ENCODE measurements at regions not wholly inside any gene's neighbourhood (a gene's known extent, or its start where the extent isn't known, plus 50 kb on each side); places are given as distances from the start of the nearest gene placed in this dataset.
A peak's percentile ranks its signal among the peaks of the same experiment; 100 is the strongest.
"Not testable (repeated sequence)": the region's sequence is repeated elsewhere in the genome, so short reads cannot be mapped to it uniquely, and the experiment has no call there.

GRCh38 chr3:43236008-43236407, 50.3 kb upstream of the SNRK start:
- DNase-seq, result no peak

DNA sequence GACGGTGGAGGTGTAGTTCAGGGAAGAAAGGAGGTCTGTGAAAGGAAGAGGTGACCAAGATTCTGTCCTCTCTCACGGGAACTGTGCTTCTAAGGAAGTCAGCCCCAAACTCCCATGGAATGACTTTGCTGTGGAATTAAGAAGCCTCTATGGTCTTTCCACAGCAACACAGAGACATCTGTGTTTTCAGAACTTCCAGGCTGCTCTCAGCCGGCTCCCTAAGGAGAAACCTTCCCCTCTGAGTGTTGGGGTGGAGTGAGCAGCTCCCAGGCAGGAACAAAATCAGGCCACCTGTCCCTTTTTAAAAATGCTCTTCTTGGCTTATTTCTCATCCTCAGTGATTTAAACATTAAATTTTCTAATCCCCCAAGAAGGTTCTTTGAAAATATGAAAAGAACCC, 53.3 kb upstream of the SNRK start:
- DNase-seq, result no peak

DNA sequence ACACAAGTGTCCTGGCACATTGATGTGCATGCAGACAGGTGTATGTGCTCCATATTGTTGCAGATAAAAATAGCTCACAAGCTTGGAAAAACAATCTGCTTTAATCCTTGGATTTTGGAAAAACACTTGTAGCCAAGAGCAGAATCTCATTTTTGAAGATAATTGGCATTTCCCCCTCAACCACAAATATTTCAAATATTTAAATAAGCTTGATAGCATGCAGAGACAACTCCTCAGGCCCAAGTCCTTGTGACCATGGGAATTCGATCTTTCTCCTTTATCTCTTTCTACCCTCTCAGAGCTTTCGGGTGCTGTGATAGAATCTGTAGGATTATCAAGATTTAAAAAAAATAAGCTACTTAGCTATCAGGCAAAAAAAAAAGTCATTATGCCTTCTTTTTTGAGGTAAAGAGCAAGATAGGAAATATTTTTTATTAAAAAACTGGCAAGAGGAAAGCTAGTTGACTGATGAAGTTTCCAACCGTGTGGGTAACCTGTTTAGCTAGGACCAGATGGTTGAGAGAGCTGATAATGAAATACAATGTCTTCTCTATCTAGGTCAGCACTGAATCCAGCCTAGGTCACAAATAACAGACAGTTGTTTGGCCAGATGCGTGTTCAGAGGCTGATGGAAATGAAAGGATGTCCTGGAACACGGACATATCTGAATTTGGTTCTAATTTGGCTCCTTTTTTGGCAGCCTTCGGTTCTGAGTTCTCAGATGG, 54.9 kb upstream of the SNRK start:
- DNase-seq, result no peak

DNA sequence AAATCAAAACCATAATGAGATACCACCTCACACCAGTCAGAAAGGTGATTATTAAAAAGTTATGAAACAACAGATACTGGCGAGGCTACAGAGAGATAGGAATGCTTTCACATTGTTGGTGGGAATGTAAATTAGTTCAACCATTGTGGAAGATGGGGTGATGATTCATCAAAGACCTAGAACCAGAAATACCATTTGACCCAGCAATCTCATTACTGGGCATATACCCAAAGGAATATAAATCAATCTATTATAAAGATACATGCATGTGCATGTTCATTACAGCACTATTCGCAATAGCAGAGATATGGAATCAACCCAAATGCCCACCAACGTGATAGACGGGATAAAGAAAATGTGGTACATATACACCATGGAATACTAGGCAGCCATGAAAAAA, 56.5 kb upstream of the SNRK start:
- DNase-seq, result not testable (repeated sequence)

- not testable (repeated sequence) for DNase-seq
Measured at GRCh38 chr3:43227685-43228084, 58.7 kb upstream of the SNRK start.

DNA sequence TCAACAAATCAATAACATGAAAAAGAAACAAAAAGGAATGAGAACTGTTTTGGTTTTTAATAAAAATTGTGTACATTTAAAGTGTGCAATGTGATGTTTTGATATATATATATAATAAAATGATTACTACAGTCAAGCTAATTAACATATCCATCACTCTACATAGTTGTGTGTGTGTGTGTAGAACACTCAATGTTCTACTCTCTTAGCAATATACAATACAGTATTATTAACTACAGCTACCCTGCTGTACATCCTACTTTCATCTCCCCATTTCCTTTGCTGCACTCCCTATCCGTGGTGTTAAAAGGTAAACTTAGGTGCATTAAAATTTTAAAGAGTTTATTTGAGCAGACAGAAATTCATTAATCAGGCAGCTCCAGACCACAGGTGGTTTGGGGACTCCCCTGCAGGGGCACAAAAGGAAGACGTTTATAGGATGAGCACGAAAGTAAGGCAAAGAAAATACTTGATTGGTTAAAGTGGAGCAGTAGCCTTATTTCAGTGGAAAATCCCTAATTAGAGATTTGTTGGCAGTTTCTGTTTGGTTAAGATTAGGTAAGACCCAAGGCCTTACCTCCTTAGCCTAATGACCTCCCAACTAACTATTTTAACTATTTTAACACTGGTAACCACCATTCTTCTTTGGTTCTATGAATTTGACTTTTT, 61.8 kb upstream of the SNRK start:
- DNase-seq, result peak; percentile 48

- peak; percentile 38 for DNase-seq
Measured at GRCh38 chr3:43223670-43224364, 62.5 kb upstream of the SNRK start.

DNA sequence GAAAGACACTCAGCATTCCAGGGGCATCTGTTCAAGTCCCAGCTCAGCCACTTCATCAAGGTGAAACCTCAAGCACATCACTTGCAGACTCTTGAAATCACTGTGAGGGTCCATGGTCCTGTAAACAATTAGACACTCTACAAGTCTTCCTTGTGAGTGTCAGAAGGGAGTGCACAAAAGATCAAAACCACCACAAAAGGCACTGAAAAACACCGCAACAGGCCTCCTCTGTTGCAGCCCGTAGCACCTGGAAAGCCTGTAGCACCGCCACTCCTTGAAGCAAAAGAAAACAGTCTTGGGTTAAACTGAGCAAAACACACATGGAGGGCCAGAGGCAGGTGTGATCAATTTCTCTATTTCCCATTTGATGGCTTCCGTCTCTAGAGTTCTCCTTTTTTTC, 63.8 kb upstream of the SNRK start:
- DNase-seq, result peak; percentile 31

- no peak for DNase-seq
Measured at GRCh38 chr3:43221076-43221475, 65.3 kb upstream of the SNRK start.

GRCh38 chr3:43219616-43220015, 66.7 kb upstream of the SNRK start:
- DNase-seq, result no peak

- no peak for DNase-seq
Measured at GRCh38 chr3:43218921-43219320, 67.4 kb upstream of the SNRK start.

DNA sequence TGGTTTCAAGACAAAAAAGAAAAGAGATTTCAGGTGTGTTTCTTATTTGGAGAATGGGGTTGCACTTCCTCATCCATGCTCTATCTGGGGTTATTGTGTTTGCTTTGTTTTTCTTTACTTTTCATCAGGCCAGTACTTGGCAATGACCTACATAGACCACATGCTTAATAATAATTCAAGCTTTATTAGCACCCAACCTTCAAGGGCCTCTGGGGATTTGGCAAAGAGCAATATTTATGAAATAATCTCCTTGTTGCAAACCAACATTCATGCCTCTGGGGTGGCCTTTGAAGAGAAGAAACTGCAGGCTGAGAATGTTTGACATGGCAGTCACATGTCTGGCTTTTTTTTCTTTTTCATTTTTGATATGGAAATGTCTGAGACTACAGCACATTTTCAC, 68.2 kb upstream of the SNRK start:
- no peak for DNase-seq

GRCh38 chr3:43217633-43218032, 68.7 kb upstream of the SNRK start:
- DNase-seq, result no peak

DNA sequence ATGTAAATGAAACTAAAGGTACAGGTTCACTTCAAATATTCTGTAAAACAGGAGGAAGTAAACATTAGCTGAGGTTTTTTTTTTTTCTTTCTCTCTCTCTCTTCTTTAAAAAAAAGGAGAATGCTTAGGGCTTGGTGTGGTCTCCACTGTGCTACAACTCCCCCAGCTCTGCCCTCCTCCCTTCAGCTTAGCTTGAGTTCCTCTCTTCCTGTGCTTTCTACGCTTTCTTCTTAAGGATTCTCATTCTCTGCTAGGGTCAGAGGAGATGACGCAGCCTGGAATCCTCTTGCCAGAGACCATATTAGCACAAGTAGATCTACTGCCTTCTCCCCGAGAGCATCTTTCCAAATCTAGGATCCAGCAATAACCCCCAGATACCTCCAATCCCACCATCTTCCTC, 69.1 kb upstream of the SNRK start:
- no peak for DNase-seq

DNA sequence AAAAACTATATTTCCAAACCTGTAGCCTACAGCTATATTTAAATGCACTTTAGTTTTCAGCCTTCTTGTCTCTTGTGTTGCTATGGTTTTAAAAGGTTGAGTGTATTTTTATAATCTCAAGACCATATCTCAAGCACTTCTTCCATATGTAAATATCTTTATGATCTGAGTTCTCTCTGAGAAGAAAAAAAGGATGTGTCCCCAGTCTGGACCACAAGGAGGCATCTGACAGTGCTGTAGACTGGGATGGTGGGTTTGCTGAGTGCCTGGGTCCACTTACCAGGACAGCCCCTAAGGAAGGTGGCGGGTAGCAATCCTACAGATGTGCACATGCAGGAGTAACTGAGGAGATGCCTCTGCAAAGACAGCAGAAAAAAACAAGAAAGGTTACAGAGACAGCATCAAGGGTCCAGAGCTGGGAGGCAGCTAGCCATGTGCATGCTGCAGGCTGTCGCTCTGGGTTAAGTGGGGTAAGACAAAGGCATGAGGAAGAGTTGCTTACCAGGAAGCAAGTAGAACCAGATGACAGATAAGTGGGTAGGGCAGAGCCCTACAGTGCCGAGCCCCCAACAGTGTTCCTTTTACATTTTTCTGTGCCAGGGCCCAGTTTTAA, 70.6 kb upstream of the SNRK start:
- DNase-seq, result no peak

- DNase-seq, result no peak
Measured at GRCh38 chr3:43215138-43215537, 71.2 kb upstream of the SNRK start.

GRCh38 chr3:43214616-43215015, 71.7 kb upstream of the SNRK start:
- no peak for DNase-seq

DNA sequence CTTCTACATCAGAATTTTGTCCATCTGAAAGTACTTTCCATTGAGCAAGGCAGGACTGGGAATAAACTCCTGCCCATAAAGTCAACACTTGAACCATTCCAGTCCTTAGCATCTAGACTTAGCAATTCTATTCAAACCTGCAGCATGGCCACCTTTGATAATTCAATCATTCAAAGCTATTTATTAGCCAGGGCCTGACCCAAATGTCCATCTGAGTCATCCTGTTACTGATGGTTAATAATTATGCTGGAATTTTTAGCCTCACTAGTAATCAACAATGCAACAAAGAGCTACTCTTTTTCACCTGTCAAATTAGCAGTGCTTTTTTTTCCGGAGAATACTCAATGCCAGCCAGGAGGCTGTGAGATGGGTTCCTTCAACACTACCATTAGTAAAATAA, 72.7 kb upstream of the SNRK start:
- DNase-seq, result no peak

DNA sequence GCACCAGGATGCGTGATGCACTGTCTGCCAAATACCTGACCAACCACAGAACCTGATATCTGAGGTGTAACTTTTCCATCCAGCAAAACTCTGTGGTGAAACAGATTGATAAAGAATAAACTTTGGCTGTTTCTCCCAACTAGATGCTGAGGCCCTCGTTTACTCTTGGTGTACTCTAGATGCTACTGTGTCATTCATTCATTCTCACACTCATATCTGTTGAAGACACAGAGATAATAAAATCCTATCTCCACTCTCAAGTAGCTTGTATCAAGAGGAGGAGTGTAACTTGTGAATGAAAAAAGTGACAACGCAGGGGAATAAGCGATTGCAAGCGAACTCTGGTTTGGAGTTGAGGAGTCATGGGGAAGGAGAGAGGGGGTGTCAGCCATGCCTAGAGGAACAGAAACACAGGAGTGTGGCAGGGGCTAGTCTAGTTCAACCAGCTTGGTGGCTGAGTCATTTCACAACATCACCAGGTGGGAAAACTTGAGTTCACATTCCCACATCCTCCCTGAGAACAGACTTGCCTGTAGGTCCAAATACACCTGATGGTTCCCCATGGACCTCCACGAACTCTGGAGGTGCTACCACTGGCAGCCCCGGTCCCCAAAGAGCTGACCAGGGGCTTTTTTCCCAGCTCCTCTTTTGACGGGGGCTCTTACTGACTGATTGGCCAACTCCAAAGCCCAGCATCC, 73.3 kb upstream of the SNRK start:
- DNase-seq, result no peak

- no peak for DNase-seq
Measured at GRCh38 chr3:43211681-43212080, 74.7 kb upstream of the SNRK start.

- no peak for DNase-seq
Measured at GRCh38 chr3:43210049-43211027, 76.0 kb upstream of the SNRK start.

DNA sequence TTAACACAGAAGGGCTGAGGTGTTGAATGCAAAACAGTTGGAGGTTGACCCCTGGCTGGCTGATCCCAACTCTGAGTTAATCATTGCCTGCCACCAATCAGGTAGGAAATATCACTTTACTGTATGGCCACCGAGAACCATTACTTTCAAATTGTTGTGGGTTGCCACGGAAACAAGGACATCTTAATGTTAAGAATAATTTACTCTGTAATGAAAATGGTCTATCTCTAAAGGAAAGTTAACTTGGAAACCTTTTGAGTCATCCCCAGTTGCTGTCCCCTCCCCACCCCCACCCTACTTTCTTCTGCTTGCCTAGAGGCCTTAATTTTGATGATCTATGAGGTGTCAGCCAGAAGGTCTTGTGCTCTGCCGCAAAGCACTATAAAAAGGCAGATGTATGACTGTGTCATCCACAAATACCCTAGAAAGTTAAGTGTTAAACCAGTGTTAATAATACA, 78.7 kb upstream of the SNRK start:
- no peak for DNase-seq
